Thoracic aorta (tissue), 2 donors: ENCODE measurements at regions not wholly inside any gene's neighbourhood (a gene's known extent, or its start where the extent isn't known, plus 50 kb on each side); places are given as distances from the start of the nearest gene placed in this dataset.

ENCODE experiments used
- ATAC-seq: fragments of 150-250 bp; one replicate; pipeline ENCODE4 v1.8.0; 2017; ENCODE audit warnings: low read depth; ENCODE audit not compliant: insufficient number of reproducible peaks, low FRiP score
- DNase-seq: peaks from one replicate; pipeline ENCODE4 v3.0.0-alpha.2; 2020; ENCODE audit warnings: low spot score
- H3K27ac ChIP-seq, 2 donors: fragments of 200-600 bp; sonication (generic); 1 replicate in 1 of 2; 2 replicates in 1 of 2; pipeline ENCODE4 v1.5.1; 2016; ENCODE audit warnings: mild to moderate bottlenecking in 2 of 2, moderate library complexity in 2 of 2
- H3K27me3 ChIP-seq: fragments of 200-600 bp; sonication (generic); replicated peaks from 2 replicates; pipeline ENCODE4 v1.6.0; 2016; ENCODE audit warnings: mild to moderate bottlenecking; ENCODE audit not compliant: insufficient read depth
- H3K36me3 ChIP-seq: fragments of 200-600 bp; sonication (generic); one replicate; pipeline ENCODE4 v1.5.1; 2016
- H3K4me1 ChIP-seq, 2 donors: fragments of 200-600 bp; sonication (generic); 1 replicate in 1 of 2; 2 replicates in 1 of 2; pipeline versions ENCODE4 v1.5.1 to v1.6.0; 2016; ENCODE audit warnings: low read depth in 2 of 2, mild to moderate bottlenecking in 1 of 2; ENCODE audit not compliant: control insufficient read depth in 1 of 2
- H3K4me3 ChIP-seq: fragments of 200-600 bp; sonication (generic); 2 replicates; pipeline ENCODE4 v1.5.1; 2016; ENCODE audit warnings: mild to moderate bottlenecking
- H3K9me3 ChIP-seq: fragments of 200-600 bp; sonication (generic); 2 replicates; pipeline ENCODE4 v1.5.1; 2016
- CTCF ChIP-seq: fragments of 200-600 bp; sonication (generic); IDR thresholded peaks from one replicate; pipeline ENCODE4 v1.5.1; 2019; ENCODE audit warnings: antibody characterized with exemption

DNA sequence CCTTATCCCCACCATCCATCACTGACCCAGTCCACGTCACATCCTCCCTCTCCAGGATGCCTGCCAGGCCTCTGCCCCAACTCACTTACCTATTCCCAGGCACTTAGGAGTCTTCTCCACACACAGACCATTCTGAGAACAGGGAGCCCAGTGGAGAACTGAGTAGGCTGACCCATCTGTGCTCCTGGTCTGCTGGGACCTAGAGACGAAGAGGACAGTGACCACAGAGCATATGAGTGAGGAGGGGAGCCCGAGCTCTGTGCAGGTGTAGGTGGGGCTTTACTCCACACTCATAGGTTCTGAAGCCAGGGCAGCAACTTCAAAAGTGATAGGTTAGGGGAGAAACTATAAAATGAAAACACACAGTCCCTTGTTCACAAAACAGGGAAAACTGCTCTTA lies 130.0 kb downstream of the NDUFA10 start:
- no peak for DNase-seq
- no peaks in the 10 kb centered on the region for H3K4me1 ChIP-seq

GRCh38 chr2:239894276-239894675 lies 130.9 kb downstream of the NDUFA10 start:
- no peak for ATAC-seq
- TF ChIP-seq CTCF: no peak
- H3K27me3 ChIP-seq: no peaks in the 10 kb centered on the region
- DNase-seq: no peak
- H3K36me3 ChIP-seq: no peaks in the 10 kb centered on the region
- H3K9me3 ChIP-seq: no peaks in the 10 kb centered on the region
- H3K4me3 ChIP-seq: no peak overlapping the region
- H3K4me1 ChIP-seq: no peaks in the 10 kb centered on the region
- no peak overlapping the region for H3K27ac ChIP-seq

More for the DNA sequence above, 130.0 kb downstream of the NDUFA10 start:
- ATAC-seq: no peak
- H3K4me3 ChIP-seq: no peak overlapping the region
- H3K36me3 ChIP-seq: no peaks in the 10 kb centered on the region
- no peaks in the 10 kb centered on the region for H3K9me3 ChIP-seq
- TF ChIP-seq CTCF: no peak
- no peaks in the 10 kb centered on the region for H3K27me3 ChIP-seq
- no peak overlapping the region for H3K27ac ChIP-seq

DNA sequence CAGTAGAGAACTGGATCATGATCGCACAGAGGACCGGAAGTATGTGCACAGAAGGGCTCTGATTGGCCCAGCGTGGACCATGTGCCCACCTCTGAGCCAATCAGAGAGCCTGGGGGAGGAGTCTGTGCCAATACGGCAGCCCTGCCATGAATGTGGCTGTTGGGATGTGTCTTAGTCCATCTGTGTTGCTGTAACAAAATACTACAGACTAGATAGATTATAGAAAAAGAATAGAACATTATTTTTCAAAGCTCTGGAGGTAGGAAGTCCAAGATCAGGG lies 132.0 kb downstream of the NDUFA10 start:
- ATAC-seq: no peak
- no peak for TF ChIP-seq CTCF

DNA sequence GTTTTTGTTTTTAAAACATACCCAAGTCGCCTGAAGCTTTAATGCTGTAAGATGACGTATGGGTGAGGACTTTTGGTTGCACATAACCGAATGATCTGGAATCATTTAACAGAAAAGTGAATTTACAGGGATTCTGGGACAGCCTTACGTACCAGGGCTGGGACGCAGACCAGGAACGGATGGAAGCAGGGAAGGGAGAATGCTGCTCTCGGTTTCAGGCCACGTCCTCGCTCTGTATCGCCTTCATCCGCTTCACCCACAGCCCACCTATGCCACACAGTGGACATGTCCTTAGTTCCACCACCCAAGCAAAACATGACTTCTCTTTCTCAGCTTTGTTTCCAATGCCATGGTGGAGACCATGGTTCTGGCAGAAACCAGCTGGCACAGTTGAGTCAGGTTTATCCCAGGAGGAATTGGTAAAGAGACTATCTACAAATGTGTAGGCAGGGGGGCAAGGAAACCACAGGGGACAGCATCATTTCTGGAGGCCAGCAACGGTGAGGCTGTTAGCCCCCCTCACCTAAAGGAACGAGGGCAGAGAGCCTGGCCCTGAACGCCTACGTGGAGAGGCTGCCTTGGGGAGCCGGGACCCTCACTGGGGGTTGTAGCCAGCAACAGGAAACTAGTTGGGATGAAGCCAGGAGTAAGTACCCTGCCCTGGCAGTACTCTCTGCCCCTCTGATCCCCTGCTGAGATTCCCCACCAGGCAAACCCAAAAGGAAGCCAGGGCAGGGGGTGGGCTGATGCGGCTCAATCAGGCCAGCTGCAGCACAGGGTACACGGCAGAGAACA lies 132.5 kb downstream of the NDUFA10 start:
- H3K4me1 ChIP-seq: no peaks in the 10 kb centered on the region
- no peak for DNase-seq
- H3K9me3 ChIP-seq: no peaks in the 10 kb centered on the region
- ATAC-seq: no peak
- no peak for TF ChIP-seq CTCF
- no peak overlapping the region for H3K4me3 ChIP-seq
- no peaks in the 10 kb centered on the region for H3K27me3 ChIP-seq
- H3K27ac ChIP-seq: no peak overlapping the region
- no peaks in the 10 kb centered on the region for H3K36me3 ChIP-seq

More for the DNA sequence above, 132.0 kb downstream of the NDUFA10 start:
- no peak for DNase-seq
- Histone ChIP-seq H3K4me1 (no peaks in the 10 kb centered on the region), H3K4me3 (no peak overlapping the region), H3K27ac (no peak overlapping the region), H3K36me3 (no peaks in the 10 kb centered on the region), H3K9me3 (no peaks in the 10 kb centered on the region), H3K27me3 (no peaks in the 10 kb centered on the region)

GRCh38 chr2:239891698-239892097 lies 133.4 kb downstream of the NDUFA10 start:
- DNase-seq (no peak), ATAC-seq (no peak)
- Histone ChIP-seq H3K9me3 (peaks cover under 1% of the 10 kb centered on the region), H3K27ac (no peak overlapping the region), H3K27me3 (no peaks in the 10 kb centered on the region), H3K4me3 (no peak overlapping the region), H3K4me1 (no peaks in the 10 kb centered on the region), H3K36me3 (no peaks in the 10 kb centered on the region)
- no peak for TF ChIP-seq CTCF
